Right lobe of liver (tissue), 6 donors: ENCODE measurements at regions not wholly inside any gene's neighbourhood (a gene's known extent, or its start where the extent isn't known, plus 50 kb on each side); places are given as distances from the start of the nearest gene placed in this dataset.

Experiments
- ATAC-seq, 4 donors: fragments of 200-7000 bp; cut with Tn5 transposase; one replicate each; pipeline ENCODE4 v1.9.1; 2020; ENCODE audit warnings: mild to moderate bottlenecking in 4 of 4, moderate library complexity in 4 of 4
- DNase-seq, 3 donors: peaks; one replicate each; pipeline ENCODE4 v3.0.0-alpha.2; 2020
- H3K27ac ChIP-seq, 3 donors: fragments of 200-600 bp; one replicate each; pipeline ENCODE4 v1.8.0; 2022
- H3K27me3 ChIP-seq, 2 donors: fragments of 200-600 bp; one replicate each; pipeline ENCODE4 v1.8.0; 2022
- H3K36me3 ChIP-seq, 4 donors: fragments of 200-600 bp; sonication (generic) in 1 of 4; one replicate each; pipeline versions ENCODE4 v1.5.1 to v1.8.0; 2017 to 2022; ENCODE audit warnings: control low read depth in 1 of 4
- H3K4me1 ChIP-seq, 4 donors: fragments of 200-600 bp; sonication (generic) in 1 of 4; one replicate each; pipeline versions ENCODE4 v1.5.1 to v1.8.0; 2017 to 2022; ENCODE audit warnings: control low read depth in 1 of 4
- H3K4me3 ChIP-seq, 3 donors: fragments of 200-600 bp; one replicate each; pipeline ENCODE4 v1.8.0; 2022
- H3K9me3 ChIP-seq, 4 donors: fragments of 200-600 bp; sonication (generic) in 1 of 4; one replicate each; pipeline versions ENCODE4 v1.5.1 to v1.8.0; 2017 to 2022; ENCODE audit warnings: control low read depth in 1 of 4
- CTCF ChIP-seq, 4 donors: fragments of 200-600 bp in 3 of 4; fragments of 450-650 bp in 1 of 4; IDR thresholded peaks; one replicate each; pipeline versions ENCODE4 v1.5.1 to v1.8.0; 2016 to 2022; ENCODE audit warnings: antibody characterized with exemption in 4 of 4, mild to moderate bottlenecking in 2 of 4
- POLR2A ChIP-seq: fragments of 450-650 bp; IDR thresholded peaks from one replicate; pipeline ENCODE4 v1.6.1; 2017; ENCODE audit warnings: antibody characterized with exemption, mild to moderate bottlenecking
- WGBS: methylation state at CpG from one replicate; pipeline ENCODE4 v1.1.6; 2018; ENCODE audit warnings: low coverage, low lambda C conversion rate; ENCODE audit not compliant: insufficient coverage; ENCODE audit errors: missing lambda C conversion rate; 5-methylcytosine and 5-hydroxymethylcytosine counted together
- intact Hi-C, 2 donors: fragments of 100-400 bp; cut with DNase I; formaldehyde crosslinking; loops; one replicate each; pipeline versions ENCODE4 v1.11.2 to v1.14.1; 2022
- donor health status: DM: no; HTN: yes; CAD: no.
- donor health status: DM: no; HTN: no; CAD: no.
- donor health status: DM: no; HTN: no; CAD: no.
- donor health status: DM: no; HTN: yes; CAD: no.
- donor health status: DM: no; HTN: yes; CAD: no.

GRCh38 chr13:65856431-65856830, 1373.7 kb downstream of the PCDH9 start:
- no peak for ATAC-seq

GRCh38 chr13:65855242-65855805, 1374.8 kb downstream of the PCDH9 start:
- intact Hi-C loops: no loop called here
- Histone ChIP-seq H3K4me1 (no peaks in the 10 kb centered on the region), H3K4me3 (no peak overlapping the region), H3K9me3 (no peaks in the 10 kb centered on the region), H3K36me3 (no peaks in the 10 kb centered on the region), H3K27me3 (no peaks in the 10 kb centered on the region), H3K27ac (no peak overlapping the region)
- TF ChIP-seq POLR2A: no peak
- no peak for TF ChIP-seq CTCF (IDR thresholded peaks at IDR 0.05)
- DNase-seq: no peak
- no peak for ATAC-seq
- WGBS: 62% methylated on average over 7 of the region's 7 CpGs

More at GRCh38 chr13:65856431-65856830, 1373.7 kb downstream of the PCDH9 start:
- intact Hi-C loops: no loop called here
- H3K4me3 ChIP-seq: no peak overlapping the region
- no peak for TF ChIP-seq CTCF (IDR thresholded peaks at IDR 0.05)
- no peak for TF ChIP-seq POLR2A
- DNase-seq: no peak
- H3K4me1 ChIP-seq: no peaks in the 10 kb centered on the region
- no peaks in the 10 kb centered on the region for H3K27me3 ChIP-seq
- no peaks in the 10 kb centered on the region for H3K36me3 ChIP-seq
- WGBS: 50% methylated on average over 2 of the region's 2 CpGs
- no peak overlapping the region for H3K27ac ChIP-seq
- H3K9me3 ChIP-seq: no peaks in the 10 kb centered on the region

GRCh38 chr13:65854431-65854830, 1375.7 kb downstream of the PCDH9 start:
- TF ChIP-seq POLR2A: no peak
- TF ChIP-seq CTCF (IDR thresholded peaks at IDR 0.05): no peak
- no peaks in the 10 kb centered on the region for H3K36me3 ChIP-seq
- H3K27me3 ChIP-seq: no peaks in the 10 kb centered on the region
- no peak overlapping the region for H3K27ac ChIP-seq
- no peaks in the 10 kb centered on the region for H3K4me1 ChIP-seq
- DNase-seq (no peak), ATAC-seq (no peak)
- intact Hi-C loops: no loop called here
- WGBS: 36% methylated on average over 3 of the region's 3 CpGs
- H3K4me3 ChIP-seq: no peak overlapping the region
- H3K9me3 ChIP-seq: no peaks in the 10 kb centered on the region

GRCh38 chr13:65844266-65844841, 1385.8 kb downstream of the PCDH9 start:
- H3K4me1 ChIP-seq: no peaks in the 10 kb centered on the region
- no CpG with 5 or more reads among the region's 22 CpGs for WGBS
- no peaks in the 10 kb centered on the region for H3K36me3 ChIP-seq
- no peaks in the 10 kb centered on the region for H3K27me3 ChIP-seq
- intact Hi-C loops: no loop called here
- TF ChIP-seq POLR2A: no peak
- TF ChIP-seq CTCF (IDR thresholded peaks at IDR 0.05): no peak
- H3K9me3 ChIP-seq: no peaks in the 10 kb centered on the region
- no peak overlapping the region for H3K4me3 ChIP-seq
- no peak for ATAC-seq
- no peak for DNase-seq
- H3K27ac ChIP-seq: no peak overlapping the region
